Inflammatory macrophage treated with lipopolysaccharide for 4 hours (primary cell): ENCODE measurements at regions not wholly inside any gene's neighbourhood (a gene's known extent, or its start where the extent isn't known, plus 50 kb on each side); places are given as distances from the start of the nearest gene placed in this dataset.
"Not testable (repeated sequence)": the region's sequence is repeated elsewhere in the genome, so short reads cannot be mapped to it uniquely, and the experiment has no call there.

Experiments used
- DNase-seq: peaks from one replicate; pipeline ENCODE4 v3.0.0-alpha.2; 2020

DNA sequence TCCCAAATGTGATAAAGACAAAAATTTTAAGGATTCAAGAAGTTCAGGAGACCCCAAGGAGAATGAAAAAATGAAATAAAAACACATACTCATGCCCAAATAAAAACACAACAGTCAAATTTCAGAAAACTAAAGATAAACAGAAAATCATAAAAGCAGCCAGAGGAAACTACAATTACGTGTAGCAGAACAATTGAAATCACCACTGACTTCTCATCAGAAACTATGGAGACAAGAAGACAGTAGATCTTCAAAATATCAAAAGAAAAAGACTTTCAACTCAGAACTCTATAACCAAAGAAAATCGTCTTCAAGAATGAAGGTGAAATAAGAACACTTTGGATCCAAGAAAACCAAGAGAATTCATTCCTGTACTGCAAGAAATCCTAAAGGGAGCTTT, 54.9 kb downstream of the DIO3 start:
- DNase-seq: no peak

DNA sequence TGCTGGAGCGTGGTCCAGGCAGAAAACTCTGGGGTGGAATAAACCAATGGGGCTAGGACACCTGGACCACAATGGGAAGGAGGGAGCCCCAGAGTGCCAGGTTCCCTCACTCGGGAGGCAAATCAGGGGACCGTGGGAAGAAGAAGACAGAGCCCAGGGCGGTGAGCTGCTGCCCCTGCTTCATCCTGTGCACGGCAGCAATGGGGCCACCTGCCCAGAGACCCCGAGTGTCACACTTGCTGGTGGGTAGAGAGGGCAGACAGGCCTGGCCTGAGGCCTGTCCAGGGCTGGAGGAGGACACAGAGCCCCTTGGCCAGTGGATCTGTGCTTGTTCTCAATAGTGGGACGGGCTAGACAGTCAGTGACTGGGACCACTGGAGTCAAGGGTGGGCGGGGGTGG, 58.2 kb downstream of the DIO3 start:
- no peak for DNase-seq

DNA sequence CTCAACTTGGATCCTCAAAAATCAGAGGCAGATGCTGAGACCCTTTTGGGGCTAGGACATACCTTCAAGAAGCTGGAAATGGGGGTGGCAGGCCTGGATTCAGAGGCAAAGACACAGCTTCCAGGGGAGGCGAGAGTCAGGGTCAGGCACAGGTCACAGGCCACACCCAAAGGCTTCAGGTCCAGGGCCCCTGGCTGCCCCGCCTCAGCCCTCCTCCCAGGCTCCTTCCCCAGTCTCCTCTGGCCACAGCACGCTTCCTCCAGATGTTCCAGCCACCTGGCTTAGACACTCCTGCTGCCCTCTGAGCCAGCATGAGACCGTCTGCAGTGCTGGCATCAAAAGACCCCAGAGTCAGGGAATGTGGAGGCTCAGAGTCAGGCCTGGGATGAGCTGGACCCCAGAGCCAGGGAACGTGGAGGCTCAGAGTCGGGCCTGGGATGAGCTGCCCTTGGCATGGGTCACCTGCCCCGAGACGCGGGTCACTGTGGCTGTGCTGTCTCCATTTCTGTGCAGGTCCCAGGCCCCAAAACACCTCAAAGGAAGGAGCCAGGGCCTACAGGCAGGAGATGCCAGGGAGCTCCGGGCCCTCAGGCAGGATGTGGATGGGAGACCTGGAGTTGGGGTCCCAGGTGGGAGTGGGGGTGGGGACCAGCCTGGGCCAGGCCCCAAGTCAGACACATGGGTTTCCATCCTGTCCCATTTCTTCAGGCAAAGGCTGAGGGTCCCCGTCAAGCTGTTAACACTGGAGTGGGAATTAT, 58.9 kb downstream of the DIO3 start:
- no peak for DNase-seq

- no peak for DNase-seq
Observed at GRCh38 chr14:101620821-101621785, 59.8 kb downstream of the DIO3 start.

DNA sequence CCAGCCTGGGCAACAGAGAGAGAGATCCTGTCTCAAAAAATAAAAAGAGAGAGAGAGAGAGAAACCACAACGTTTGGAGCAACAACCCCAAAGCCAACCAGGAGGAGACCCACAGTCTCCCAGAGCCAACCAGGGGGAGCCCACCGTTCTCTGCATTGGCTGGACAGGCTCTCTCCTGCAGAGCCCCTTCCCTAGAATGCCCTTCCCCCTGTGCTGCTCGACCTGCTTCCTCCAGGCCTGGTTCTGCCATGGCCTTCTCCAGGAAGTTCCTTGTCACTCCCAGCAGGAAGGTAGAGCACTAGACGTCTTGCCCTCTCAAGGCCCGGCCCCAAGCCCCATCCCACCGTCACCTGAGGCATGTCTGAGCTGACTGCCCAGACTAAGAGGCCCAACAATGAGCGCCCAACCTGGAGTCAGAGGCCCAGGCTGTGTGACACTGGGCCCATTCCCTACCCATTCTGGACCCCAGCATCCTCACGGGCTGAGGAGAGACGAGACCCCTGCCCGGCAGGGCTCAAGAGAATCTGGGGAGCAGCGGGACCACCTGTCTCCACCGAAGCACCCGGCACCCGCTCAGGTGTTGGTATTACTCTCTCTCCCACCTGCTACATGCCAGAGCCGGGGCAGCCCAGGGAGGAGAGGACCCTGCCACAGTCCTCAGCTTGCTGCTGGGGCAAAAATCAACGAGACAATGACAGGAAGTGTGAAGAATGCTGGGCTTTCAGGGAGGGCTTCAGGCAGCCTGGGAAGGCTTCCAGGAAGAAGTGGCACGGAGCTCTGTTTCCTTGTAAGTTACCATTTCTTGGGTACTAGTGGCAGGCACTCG, 61.2 kb downstream of the DIO3 start:
- no peak for DNase-seq

GRCh38 chr14:101623077-101623372, 61.7 kb downstream of the DIO3 start:
- no peak for DNase-seq

DNA sequence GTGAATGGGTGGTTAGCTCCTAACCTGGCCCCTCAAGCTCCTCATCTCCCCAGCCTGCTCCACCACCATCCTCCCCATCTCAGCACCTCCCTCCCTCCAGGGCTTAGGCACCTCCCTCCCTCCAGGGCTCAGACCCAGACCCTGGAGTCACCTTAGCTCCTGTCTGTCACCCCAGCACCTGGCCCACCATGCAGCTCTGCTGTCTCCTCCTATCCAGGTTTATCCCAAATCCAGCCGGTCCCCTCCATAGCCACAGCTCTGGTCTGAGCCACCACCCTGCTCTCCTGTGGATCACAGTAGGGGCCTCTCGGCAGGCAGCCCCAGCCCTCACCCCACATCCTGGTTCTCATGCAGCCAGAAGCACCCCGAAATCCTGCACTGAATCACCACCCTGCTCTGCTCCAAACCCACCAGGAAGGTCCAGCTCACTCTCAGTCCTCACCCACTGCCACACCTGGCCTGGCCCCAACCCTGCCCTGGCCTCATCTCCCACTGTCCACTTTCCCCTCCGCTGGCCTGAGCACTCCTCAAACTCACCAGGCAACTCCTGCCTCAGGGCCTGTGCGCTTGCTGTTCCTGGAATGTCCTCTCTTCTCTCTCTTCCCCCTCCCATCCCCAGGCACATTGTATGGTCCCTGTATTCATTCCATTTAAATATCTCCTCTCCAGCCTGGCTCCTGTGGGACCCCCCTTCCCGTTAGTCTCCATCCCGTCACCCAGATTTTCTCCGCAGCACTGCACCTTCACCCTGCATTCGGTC, 62.6 kb downstream of the DIO3 start:
- DNase-seq: no peak

GRCh38 chr14:101624536-101624935, 63.2 kb downstream of the DIO3 start:
- DNase-seq: no peak

- no peak for DNase-seq
Observed at GRCh38 chr14:101625336-101626097, 64.2 kb downstream of the DIO3 start.

DNA sequence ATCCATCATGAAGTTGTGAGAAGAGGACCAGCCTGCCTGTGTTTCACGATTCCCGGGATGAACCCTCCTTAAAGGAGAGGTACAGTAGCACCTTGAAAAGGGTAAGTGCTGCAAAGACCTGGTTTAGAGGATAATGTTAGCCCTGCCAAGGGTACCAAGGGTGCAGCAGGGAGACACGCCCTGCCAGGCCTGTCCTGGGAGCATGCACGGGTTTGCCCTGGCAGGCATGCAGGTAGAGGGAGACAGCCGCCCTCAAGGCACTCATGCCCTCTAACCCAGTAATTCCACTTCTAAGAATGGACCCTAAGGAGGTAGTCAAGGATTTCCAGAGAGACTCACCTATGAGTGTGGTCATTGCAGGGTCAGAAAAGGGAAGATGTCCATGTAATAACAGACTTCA, 65.0 kb downstream of the DIO3 start:
- DNase-seq: no peak

DNA sequence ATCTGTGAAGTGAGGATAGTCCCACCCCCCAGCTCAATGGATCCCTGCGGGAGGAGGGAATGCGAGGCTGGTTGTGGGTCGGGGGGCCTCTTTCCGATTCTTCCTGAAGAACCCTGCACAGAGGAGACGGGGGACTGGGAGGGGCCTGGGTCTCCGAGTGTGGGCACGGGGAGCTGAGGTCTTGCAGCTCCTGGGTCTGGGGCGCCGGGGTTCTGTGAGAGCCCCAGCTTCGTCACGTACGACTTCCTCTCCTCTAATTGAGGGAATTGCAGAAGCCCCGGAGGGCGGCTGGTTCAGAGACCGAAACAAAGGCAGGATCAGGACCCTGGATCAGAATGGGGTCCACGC, 66.6 kb downstream of the DIO3 start:
- no peak for DNase-seq

GRCh38 chr14:101628471-101628966, 67.2 kb downstream of the DIO3 start:
- peak; percentile 54 for DNase-seq

- no peak for DNase-seq
Observed at GRCh38 chr14:101628975-101629374, 67.7 kb downstream of the DIO3 start.

- no peak for DNase-seq
Observed at GRCh38 chr14:101630056-101630965, 69.0 kb downstream of the DIO3 start.

- DNase-seq: no peak
Observed at GRCh38 chr14:101631199-101631598, 69.9 kb downstream of the DIO3 start.

DNA sequence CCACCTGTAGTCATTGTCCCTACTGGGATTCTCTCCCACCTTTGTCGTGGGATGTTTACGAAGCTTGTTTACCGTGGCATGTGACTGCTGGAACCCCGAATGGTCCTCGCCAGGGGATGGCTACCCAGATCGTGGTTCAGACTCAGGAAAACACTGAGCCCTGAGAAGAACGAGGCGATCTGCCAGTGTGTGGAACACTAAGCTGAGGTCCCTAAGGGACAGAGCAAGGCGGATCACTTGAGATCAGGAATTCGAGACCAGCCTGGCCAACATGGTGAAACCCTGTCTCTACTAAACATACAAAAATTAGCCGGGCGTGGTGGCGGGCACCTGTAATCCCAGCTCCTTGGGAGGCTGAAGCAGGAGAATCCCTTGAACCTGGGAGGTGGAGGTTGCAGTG, 70.7 kb downstream of the DIO3 start:
- DNase-seq: not testable (repeated sequence)

GRCh38 chr14:101632520-101632919, 71.2 kb downstream of the DIO3 start:
- no peak for DNase-seq

GRCh38 chr14:101633276-101633675, 72.0 kb downstream of the DIO3 start:
- DNase-seq: no peak

DNA sequence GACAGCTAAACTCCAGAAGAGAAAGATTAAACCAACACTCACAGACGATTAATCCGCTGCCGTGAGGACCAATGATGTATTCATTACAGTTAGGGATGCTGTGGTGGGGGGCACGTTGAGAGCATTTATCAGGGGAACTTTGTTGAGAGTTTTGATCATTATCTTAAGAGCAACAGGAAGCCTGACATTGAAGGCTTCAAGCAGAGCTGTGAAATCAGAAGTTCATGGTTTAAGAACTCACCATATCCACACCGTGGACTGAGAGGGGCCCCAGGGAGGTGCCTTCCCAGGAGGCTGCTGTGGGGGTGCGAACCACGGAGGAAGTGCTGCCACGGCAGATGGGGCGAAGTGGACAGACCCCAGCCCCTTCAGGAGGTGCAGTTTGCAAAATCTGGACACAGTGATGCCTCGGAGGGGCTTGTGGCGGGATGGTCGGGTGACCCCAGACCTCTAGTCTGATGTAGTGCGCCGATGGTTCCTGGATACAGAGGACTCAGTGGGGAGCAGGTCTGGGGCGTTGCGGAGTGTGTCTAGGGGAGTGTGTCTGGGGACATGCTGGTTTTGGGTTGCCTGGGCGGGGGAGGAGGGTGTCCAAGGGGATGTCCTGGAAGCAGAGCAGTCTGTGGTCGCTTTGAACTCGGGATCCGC, 73.0 kb downstream of the DIO3 start:
- no peak for DNase-seq
